GM12878 (cell line): ENCODE measurements at regions not wholly inside any gene's neighbourhood (a gene's known extent, or its start where the extent isn't known, plus 50 kb on each side); places are given as distances from the start of the nearest gene placed in this dataset.

Source experiments
- ATAC-seq: fragments of 200-7000 bp; cut with Tn5 transposase; 3 replicates; pipeline ENCODE4 v1.9.1; 2020; ENCODE audit warnings: mild to moderate bottlenecking, moderate library complexity
- BruUV-seq: library from RNA; stranded (reverse); fragments of 400-500 nt; replicated peaks from 2 replicates; lab custom pipeline; 2021; lab: Mats Ljungman, UMichigan
- CTCF ChIA-PET: fragments of 300-600 bp; sonication (Branson Sonifier 250); formaldehyde crosslinking; extraction: SDS; loops from one replicate; lab custom pipeline; 2021; ENCODE audit warnings: inconsistent platforms; lab: Yijun Ruan, JAX
- POLR2A ChIA-PET: fragments of 350-600 bp; formaldehyde crosslinking; extraction: SDS; loops from one replicate; lab custom pipeline; 2021; ENCODE audit warnings: inconsistent platforms; lab: Charles Lee
- RAD21 ChIA-PET: fragments of 300-600 bp; sonication (Branson Sonifier 250); formaldehyde crosslinking; loops from one replicate; lab custom pipeline; 2023; ENCODE audit warnings: antibody characterized with exemption; ENCODE audit not compliant: unreplicated experiment; lab: Charles Lee
- SMC1A ChIA-PET: fragments of 300-600 bp; sonication (Branson Sonifier 250); formaldehyde crosslinking; loops from one replicate; lab custom pipeline; 2023; ENCODE audit not compliant: unreplicated experiment, uncharacterized antibody; lab: Charles Lee
- DNase-seq: peaks from one replicate; pipeline ENCODE4 v3.0.0-alpha.2; 2011; ENCODE audit warnings: low read depth, low spot score
- FAIRE-seq: peaks from 3 replicates; lab custom pipeline; 2011; peaks lifted over from hg19 to GRCh38; lab: Jason Lieb, UNC
- H2AFZ ChIP-seq: 2 replicates; pipeline ENCODE4 v1.6.0; 2011; ENCODE audit warnings: low read depth, low read length, control low read depth; ENCODE audit not compliant: control insufficient read depth
- H3K27ac ChIP-seq: 2 replicates; pipeline ENCODE4 v1.5.1; 2011; ENCODE audit warnings: control low read depth; ENCODE audit not compliant: control insufficient read depth, insufficient read depth
- H3K27me3 ChIP-seq, 2 experiments: replicated peaks in 1 of 2; 2 replicates each; pipeline versions ENCODE4 v1.6.0 to v1.6.1; 2011; ENCODE audit warnings: low read length in 1 of 2; ENCODE audit not compliant: control insufficient read depth in 2 of 2, insufficient read depth in 2 of 2
- H3K36me3 ChIP-seq, 2 experiments: 2 replicates each; pipeline ENCODE4 v1.5.1; 2011; ENCODE audit warnings: low read length in 1 of 2; ENCODE audit not compliant: control insufficient read depth in 2 of 2, insufficient read depth in 2 of 2
- H3K4me1 ChIP-seq: 2 replicates; pipeline ENCODE4 v1.6.1; 2011; ENCODE audit warnings: mild to moderate bottlenecking, low read length, moderate library complexity, mixed read lengths; ENCODE audit not compliant: control insufficient read depth, insufficient read depth
- H3K4me2 ChIP-seq: 2 replicates; pipeline ENCODE4 v1.6.0; 2011; ENCODE audit warnings: control low read depth; ENCODE audit not compliant: control insufficient read depth, insufficient read depth
- H3K4me3 ChIP-seq: fragments of 200-600 bp; sonication (generic); 2 replicates; pipeline ENCODE4 v1.5.1; 2016
- H3K79me2 ChIP-seq: 2 replicates; pipeline ENCODE4 v1.6.0; 2011; ENCODE audit warnings: low read length; ENCODE audit not compliant: control insufficient read depth, insufficient read depth
- H3K9ac ChIP-seq: 2 replicates; pipeline ENCODE4 v1.8.0; 2011; ENCODE audit warnings: low read length, control low read depth, mixed read lengths; ENCODE audit not compliant: control insufficient read depth, insufficient read depth
- H3K9me3 ChIP-seq: replicated peaks from 3 replicates; pipeline ENCODE4 v1.5.1; 2011; ENCODE audit warnings: mild to moderate bottlenecking, low read length; ENCODE audit not compliant: control insufficient read depth, insufficient read depth
- H4K20me1 ChIP-seq: 2 replicates; pipeline ENCODE4 v1.6.0; 2011; ENCODE audit not compliant: control insufficient read depth, insufficient read depth
- CEBPZ ChIP-seq: fragments of 150-350 bp; IDR thresholded peaks from 2 replicates; pipeline ENCODE4 v1.6.1; 2016; ENCODE audit warnings: low read depth, low read length
- IKZF1 ChIP-seq: fragments of 450-650 bp; conservative IDR thresholded peaks from 2 replicates; pipeline ENCODE4 v1.6.1; 2017; ENCODE audit warnings: antibody characterized with exemption, mild to moderate bottlenecking
- MYB ChIP-seq: fragments of 150-350 bp; IDR thresholded peaks from 2 replicates; pipeline ENCODE4 v1.6.1; 2014; ENCODE audit warnings: mild to moderate bottlenecking, low read depth, low read length, borderline replicate concordance
- PAX5 ChIP-seq: IDR thresholded peaks from 2 replicates; pipeline ENCODE4 v1.6.1; 2011; ENCODE audit warnings: low read depth, low read length, borderline replicate concordance
- SMAD5 ChIP-seq: IDR thresholded peaks from 2 replicates; pipeline ENCODE4 v1.6.1; 2016; ENCODE audit warnings: antibody characterized with exemption, low read depth
- TARDBP ChIP-seq: IDR thresholded peaks from 2 replicates; pipeline ENCODE4 v1.6.1; 2016; ENCODE audit warnings: borderline replicate concordance
- ZNF592 ChIP-seq: fragments of 450-650 bp; IDR thresholded peaks from 2 replicates; pipeline ENCODE4 v1.6.1; 2017; ENCODE audit warnings: mild to moderate bottlenecking, moderate library complexity
- WGBS: methylation state at CpG from one replicate; pipeline ENCODE4 v1.1.6; 2016; ENCODE audit warnings: low lambda C conversion rate; ENCODE audit not compliant: insufficient replicate concordance, insufficient coverage; ENCODE audit errors: missing lambda C conversion rate; 5-methylcytosine and 5-hydroxymethylcytosine counted together
- in situ Hi-C: fragments of 300-500 bp; cut with MboI; formaldehyde crosslinking; loops from 9 replicates; pipeline ENCODE4 v1.14.3; 2018; ENCODE audit warnings: mixed read lengths
- intact Hi-C: fragments of 100-400 bp; cut with micrococcal nuclease; formaldehyde crosslinking; loops from one replicate; pipeline ENCODE4 v1.14.2; 2022; ENCODE audit not compliant: unreplicated experiment
- TF ChIP-seq, protein P1 (sequence below): IDR thresholded peaks from 2 replicates; pipeline ENCODE4 v1.6.1; 2011; ENCODE audit warnings: low read depth, mild to moderate bottlenecking, low read length, moderate library complexity, borderline replicate concordance; ENCODE audit errors: extremely low read depth

- SMC1A ChIA-PET: interaction anchor here (0.7 kb wide), 1 partner anchor 17 kb away, joined by 3 read pairs; no protein-coding TSS in a partner anchor
- no peak for ATAC-seq
- Histone ChIP-seq H3K27ac (no peak overlapping the region), H2AFZ (no peak overlapping the region), H4K20me1 (no peaks in the 10 kb centered on the region), H3K4me3 (no peak overlapping the region), H3K9me3 (no peaks in the 10 kb centered on the region), H3K79me2 (no peaks in the 10 kb centered on the region), H3K4me2 (no peak overlapping the region), H3K36me3 (no peaks in the 10 kb centered on the region), H3K4me1 (no peaks in the 10 kb centered on the region), H3K9ac (no peak overlapping the region), H3K27me3 (no peaks in the 10 kb centered on the region)
- BruUV-seq: no TSS peak
- WGBS: 16% methylated on average over 10 of the region's 10 CpGs
- DNase-seq: no peak
- TF ChIP-seq MYB (no peak), PAX5 (no peak), SMAD5 (no peak), ZNF592 (no peak), IKZF1 (no peak), CEBPZ (no peak), TARDBP (no peak)
- TF ChIP-seq, protein P1, sequence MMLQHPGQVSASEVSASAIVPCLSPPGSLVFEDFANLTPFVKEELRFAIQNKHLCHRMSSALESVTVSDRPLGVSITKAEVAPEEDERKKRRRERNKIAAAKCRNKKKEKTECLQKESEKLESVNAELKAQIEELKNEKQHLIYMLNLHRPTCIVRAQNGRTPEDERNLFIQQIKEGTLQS: no peak
- CTCF ChIA-PET: no interaction called here
- POLR2A ChIA-PET: interaction anchor here (0.6 kb wide), 1 partner anchor 114 kb away, joined by 3 read pairs; no protein-coding TSS in a partner anchor
- intact Hi-C loops (no loop called here), in situ Hi-C loops (no loop called here)
- RAD21 ChIA-PET: interaction anchor here (0.6 kb wide), 1 partner anchor 551 kb away, joined by 3 read pairs; no protein-coding TSS in a partner anchor
- no peak for FAIRE-seq
These were observed 539.7 kb downstream of the RFC3 start for GRCh38 chr13:34357435-34358232.
